ENCODE measurements at regions not wholly inside any gene's neighbourhood (a gene's known extent, or its start where the extent isn't known, plus 50 kb on each side); places are given as distances from the start of the nearest gene placed in this dataset.

- no peak overlapping the region for H3K4me3 ChIP-seq (ENCODE audit: low read depth, low read length)
- no peak for TF ChIP-seq CTCF (IDR thresholded peaks at IDR 0.05; ENCODE audit: low read depth, low read length)
Measured at GRCh38 chr6:92166666-92167065, 1252.7 kb downstream of the EPHA7 start.

GRCh38 chr6:92161953-92162352 is 1257.4 kb downstream of the EPHA7 start:
- in situ Hi-C loops (cut with HindIII; ENCODE audit: low sequenced_read_pairs) = no loop called here
- no peak for TF ChIP-seq CTCF (IDR thresholded peaks at IDR 0.05; ENCODE audit: low read depth, low read length)
- no peak overlapping the region for H3K4me3 ChIP-seq (ENCODE audit: low read depth, low read length)
- no peak for DNase-seq (ENCODE audit: low read depth, low spot score)

More at GRCh38 chr6:92166666-92167065, 1252.7 kb downstream of the EPHA7 start:
- in situ Hi-C loops (cut with HindIII; ENCODE audit: low sequenced_read_pairs) = no loop called here
- DNase-seq (ENCODE audit: low read depth, low spot score) = no peak

- DNase-seq (ENCODE audit: low read depth, low spot score) = no peak
- in situ Hi-C loops (cut with HindIII; ENCODE audit: low sequenced_read_pairs) = no loop called here
- H3K4me3 ChIP-seq (ENCODE audit: low read depth, low read length) = no peak overlapping the region
- no peak for TF ChIP-seq CTCF (IDR thresholded peaks at IDR 0.05; ENCODE audit: low read depth, low read length)
Measured at GRCh38 chr6:92160226-92160625, 1259.1 kb downstream of the EPHA7 start.

- in situ Hi-C loops (cut with HindIII; ENCODE audit: low sequenced_read_pairs) = no loop called here
- no peak for DNase-seq (ENCODE audit: low read depth, low spot score)
- TF ChIP-seq CTCF (IDR thresholded peaks at IDR 0.05; ENCODE audit: low read depth, low read length) = no peak
- H3K4me3 ChIP-seq (ENCODE audit: low read depth, low read length) = no peak overlapping the region
Measured at GRCh38 chr6:92159046-92159445, 1260.3 kb downstream of the EPHA7 start.

GRCh38 chr6:92150553-92150952 is 1268.8 kb downstream of the EPHA7 start:
- no peak overlapping the region for H3K4me3 ChIP-seq (ENCODE audit: low read depth, low read length)
- in situ Hi-C loops (cut with HindIII; ENCODE audit: low sequenced_read_pairs) = no loop called here
- no peak for TF ChIP-seq CTCF (IDR thresholded peaks at IDR 0.05; ENCODE audit: low read depth, low read length)
- no peak for DNase-seq (ENCODE audit: low read depth, low spot score)

- in situ Hi-C loops (cut with HindIII; ENCODE audit: low sequenced_read_pairs) = no loop called here
- no peak for TF ChIP-seq CTCF (IDR thresholded peaks at IDR 0.05; ENCODE audit: low read depth, low read length)
- DNase-seq (ENCODE audit: low read depth, low spot score) = no peak
- H3K4me3 ChIP-seq (ENCODE audit: low read depth, low read length) = no peak overlapping the region
Measured at GRCh38 chr6:92147246-92147645, 1272.1 kb downstream of the EPHA7 start.

- TF ChIP-seq CTCF (IDR thresholded peaks at IDR 0.05; ENCODE audit: low read depth, low read length) = no peak
- in situ Hi-C loops (cut with HindIII; ENCODE audit: low sequenced_read_pairs) = no loop called here
- no peak overlapping the region for H3K4me3 ChIP-seq (ENCODE audit: low read depth, low read length)
- no peak for DNase-seq (ENCODE audit: low read depth, low spot score)
Measured at GRCh38 chr6:92139601-92140000, 1279.8 kb downstream of the EPHA7 start.

All from astrocyte of the spinal cord (primary cell).